SH-SY5Y (cell line): ENCODE measurements at regions not wholly inside any gene's neighbourhood (a gene's known extent, or its start where the extent isn't known, plus 50 kb on each side); places are given as distances from the start of the nearest gene placed in this dataset.
A peak's percentile ranks its signal among the peaks of the same experiment; 100 is the strongest.

ENCODE experiments used
- GATA2 ChIP-seq: IDR thresholded peaks from 2 replicates; pipeline ENCODE4 v1.6.1; 2011; ENCODE audit warnings: mild to moderate bottlenecking, low read depth, low read length
- GATA3 ChIP-seq: IDR thresholded peaks from 2 replicates; pipeline ENCODE4 v1.6.1; 2011; ENCODE audit warnings: low read depth, mild to moderate bottlenecking, low read length, moderate library complexity

DNA sequence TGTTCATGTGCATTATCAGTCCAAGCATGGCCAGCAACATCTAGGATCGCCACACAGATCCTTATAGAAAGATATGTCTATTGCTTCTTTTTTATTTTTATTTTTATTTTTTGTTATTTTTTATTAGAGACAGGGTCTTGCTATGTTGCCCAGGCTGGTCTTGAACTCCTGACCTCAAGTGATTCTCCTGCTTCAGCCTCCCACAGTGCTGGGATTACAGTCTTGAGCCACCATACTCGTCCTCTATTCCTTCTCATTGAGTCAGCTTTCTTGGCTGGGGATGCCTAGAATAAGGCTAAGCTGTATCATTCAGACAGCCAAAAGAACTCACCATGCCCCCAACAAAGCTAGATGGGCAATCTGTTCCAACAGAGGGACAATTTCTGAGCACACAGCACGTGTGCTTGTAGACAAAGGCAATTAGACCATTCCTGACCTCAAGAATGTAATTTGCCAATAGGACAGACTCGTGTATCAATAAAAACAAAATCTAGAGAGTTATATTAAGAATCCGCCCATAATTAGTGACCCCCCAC is 264.0 kb upstream of the NEBL start:
- TF ChIP-seq GATA3 (no peak), GATA2 (no peak)

DNA sequence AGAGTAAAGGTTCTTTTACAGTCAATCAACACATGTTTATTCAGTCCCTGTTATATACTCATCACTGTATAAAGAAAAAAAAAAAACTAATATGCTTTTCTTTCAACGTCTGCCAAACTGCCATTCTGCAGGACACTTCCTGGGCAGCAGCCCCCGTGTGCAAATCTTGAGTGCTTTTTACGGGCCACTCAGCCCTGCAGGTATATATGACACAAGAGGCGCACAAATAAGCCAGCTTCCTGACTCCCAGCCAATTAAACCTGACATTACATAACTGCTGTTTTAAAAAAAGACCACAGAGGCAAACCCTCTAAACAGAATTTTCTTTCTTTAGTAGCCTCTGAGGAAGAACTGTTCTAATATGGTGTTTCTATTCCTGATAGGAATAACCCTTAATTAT is 263.0 kb upstream of the NEBL start:
- no peak for TF ChIP-seq GATA3

DNA sequence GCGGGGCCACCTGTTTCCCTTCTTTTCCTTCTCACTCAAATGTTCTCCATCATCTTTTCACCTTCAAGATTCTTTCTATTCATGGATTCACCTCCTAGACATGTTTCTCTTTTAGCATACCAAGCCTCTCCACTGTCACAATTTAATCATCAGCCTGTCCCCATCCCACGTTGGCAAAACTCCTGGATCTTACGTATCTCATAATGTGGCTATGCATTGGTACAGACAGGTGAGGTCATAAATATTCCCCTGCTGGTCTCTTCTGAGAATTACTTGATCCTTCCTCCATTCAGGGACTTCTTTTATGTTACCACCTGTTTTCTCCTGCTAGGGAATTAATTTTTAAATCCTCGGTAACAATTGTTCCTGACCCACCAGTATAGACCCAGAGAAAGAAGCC is 262.6 kb upstream of the NEBL start:
- TF ChIP-seq GATA2 (no peak), GATA3 (no peak)

DNA sequence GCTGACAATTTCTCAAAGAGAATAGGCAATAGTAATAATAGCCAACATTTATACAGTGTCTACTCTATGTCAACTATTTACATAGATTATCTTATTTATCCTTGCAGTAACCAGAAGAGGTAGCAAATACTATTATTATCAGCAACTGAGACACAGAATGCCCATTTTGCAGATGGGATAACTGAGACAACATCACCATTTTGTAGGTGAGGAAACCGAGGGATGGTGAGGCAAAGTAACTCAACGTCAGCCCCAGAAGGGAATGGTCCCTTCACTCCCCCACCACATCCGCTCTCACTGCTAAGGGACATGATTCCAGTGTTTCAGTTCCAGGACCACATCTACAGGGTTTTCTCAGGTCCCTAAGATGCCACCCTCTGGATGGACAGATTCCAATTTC is 261.2 kb upstream of the NEBL start:
- TF ChIP-seq GATA2, result no peak
- TF ChIP-seq GATA3, result no peak

DNA sequence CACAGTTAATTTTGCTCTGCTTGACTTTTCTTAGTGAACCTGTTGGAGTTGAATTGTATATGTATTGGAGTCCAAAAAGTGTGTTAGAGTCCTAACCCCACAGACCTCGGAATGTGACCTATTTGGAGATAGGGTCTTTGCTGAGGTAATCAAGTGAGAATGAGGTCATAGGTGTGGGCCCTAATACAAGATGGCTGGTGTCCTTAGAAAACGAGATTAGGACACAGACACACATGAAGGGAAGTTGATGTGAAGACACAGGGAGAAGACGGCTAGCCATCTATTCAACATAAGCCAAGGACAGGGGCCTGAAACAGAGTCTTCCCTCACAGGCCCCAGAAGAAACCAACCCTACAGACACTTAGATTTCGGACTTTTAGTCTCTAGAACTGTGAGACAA is 260.6 kb upstream of the NEBL start:
- TF ChIP-seq GATA2 (no peak), GATA3 (no peak)

DNA sequence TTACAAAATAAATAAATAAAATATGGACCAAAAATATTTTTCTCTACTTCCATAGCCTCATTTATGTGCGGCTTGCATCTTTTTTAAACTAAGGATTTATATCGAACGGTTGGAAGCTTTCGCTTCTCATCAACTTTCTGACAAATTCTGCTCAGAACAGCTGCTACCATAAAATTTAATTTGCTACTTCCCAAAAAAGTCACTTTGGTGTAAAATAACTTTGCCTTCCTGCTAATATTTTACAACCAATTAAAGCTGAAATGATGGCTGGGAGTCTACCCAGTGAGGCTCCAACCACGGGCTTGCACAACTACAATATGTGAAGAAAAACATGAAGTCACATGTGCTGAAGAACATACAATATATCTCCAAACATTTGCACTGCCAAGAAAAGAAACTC is 253.1 kb upstream of the NEBL start:
- TF ChIP-seq GATA2, result no peak
- TF ChIP-seq GATA3, result no peak

DNA sequence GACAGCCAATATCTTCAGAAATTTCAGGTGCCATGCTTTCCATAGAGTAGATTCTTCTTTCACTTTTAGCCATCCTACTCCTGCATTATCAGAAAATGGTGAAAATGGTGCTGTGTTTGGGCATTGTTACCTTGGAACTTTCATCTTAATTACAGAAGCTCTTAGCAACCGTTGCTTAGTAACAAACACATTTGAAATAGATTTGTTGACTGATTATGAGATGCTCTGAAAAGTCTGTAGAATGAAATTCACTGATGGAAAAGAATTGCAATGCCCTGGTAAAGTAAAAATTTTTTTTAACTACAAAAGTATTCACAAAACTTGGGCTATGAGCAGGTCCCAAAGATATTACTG is 249.3 kb upstream of the NEBL start:
- peak; percentile 11; the same call in 1 of the 2 replicates for TF ChIP-seq GATA2
- peak; percentile 48; the same call in 1 of the 2 replicates for TF ChIP-seq GATA3

DNA sequence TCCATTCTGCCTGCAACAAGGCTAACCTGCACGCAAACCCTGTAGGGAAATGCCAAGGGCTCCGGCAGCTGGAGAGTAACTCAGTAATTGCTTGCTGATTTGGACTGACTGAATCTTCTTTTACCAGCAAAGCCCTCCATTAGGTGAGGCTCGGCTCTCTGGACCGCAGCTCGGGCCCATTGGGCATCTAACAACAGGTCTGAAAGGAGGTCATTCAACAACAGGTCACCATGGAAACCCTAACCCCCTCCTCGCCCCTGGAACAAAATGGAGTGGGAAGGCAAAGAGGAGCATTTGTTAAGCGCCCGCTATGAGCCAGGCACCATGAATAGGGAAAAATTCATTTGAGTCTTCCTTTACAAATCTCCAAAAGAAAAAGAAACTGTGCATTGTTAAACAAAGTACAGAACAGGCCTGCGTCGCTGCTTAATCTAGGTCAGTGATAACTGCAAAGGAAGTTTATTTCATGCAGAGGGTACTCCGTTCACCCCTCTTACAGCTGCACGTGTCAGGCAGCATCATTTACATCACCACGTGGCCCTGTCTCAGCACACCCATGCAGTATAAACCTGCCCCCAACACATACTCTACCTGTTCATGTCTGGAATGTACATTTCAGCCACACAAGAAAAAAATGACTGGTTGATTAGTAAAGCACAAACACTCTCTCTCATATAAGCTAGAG is 248.8 kb upstream of the NEBL start:
- TF ChIP-seq GATA3 (no peak), GATA2 (no peak)

DNA sequence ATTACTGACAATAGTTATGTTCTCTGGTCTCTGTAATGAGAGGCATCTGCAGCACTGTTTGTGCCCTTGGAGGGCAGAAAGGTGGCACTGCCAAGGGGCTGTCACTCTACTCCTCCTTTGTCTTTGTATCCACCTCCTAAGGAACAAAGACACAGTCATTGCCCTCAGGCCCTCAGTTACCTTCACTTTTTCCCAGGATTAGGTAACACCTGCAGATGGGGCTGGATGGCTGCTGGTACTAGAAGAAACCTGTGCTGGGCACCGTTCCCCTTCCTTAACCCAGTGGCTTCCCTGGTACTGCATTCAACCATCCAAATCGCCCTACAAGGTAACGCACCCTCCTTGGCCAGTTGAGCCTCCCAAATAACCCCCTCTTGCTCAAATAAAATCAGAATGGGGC is 246.9 kb upstream of the NEBL start:
- TF ChIP-seq GATA2, result no peak
- TF ChIP-seq GATA3, result no peak

DNA sequence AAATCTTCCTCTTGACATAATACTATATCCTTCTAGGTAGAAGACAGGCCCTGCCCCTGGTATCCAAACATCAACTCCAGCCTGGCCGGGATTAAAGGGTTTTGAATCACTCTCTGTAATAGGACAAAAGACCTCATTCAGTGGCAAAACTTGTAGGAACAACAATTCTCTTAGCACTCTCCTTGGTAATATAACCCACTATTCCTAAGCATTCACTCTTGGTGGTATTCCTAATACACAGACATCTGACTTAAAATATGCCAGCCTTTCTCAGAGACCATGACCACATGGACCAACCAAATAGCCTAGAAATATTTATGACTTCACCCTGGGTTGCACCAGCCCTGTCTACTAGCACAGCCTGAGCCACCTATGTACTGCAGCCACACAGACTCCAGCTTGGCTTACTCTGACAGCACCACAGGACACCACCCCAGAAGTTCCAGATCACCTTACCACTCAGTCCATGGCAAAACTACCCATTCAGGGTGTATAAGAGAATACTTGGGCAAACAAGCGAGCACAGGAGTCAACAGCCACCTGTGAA is 244.9 kb upstream of the NEBL start:
- TF ChIP-seq GATA2 (no peak), GATA3 (no peak)

DNA sequence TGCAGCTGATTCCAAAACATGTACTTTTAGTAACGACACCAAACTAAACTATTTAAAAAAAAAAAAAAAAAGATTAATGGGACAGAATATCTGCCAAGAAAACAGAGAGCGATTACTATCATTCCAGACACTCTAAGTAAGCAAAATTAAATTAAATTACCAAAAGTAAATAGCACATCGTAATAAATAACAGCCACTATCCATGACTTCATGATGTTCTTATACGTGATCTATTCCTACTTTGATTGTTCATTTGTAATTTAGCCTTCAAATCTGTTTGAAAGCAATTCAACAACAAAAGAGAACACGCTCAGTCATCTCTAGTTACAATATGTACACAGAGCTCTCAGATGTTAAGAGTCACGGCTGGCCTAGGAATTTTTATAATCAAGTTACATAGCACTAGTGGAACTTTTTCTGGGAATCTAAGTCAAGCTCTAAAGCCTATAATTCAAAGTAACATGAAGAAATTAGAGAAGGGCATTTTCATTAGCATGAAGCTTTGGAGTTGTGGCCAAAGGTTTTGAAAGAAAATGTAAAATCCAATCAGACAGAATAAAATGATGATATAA is 241.7 kb upstream of the NEBL start:
- TF ChIP-seq GATA3, result no peak
- no peak for TF ChIP-seq GATA2

DNA sequence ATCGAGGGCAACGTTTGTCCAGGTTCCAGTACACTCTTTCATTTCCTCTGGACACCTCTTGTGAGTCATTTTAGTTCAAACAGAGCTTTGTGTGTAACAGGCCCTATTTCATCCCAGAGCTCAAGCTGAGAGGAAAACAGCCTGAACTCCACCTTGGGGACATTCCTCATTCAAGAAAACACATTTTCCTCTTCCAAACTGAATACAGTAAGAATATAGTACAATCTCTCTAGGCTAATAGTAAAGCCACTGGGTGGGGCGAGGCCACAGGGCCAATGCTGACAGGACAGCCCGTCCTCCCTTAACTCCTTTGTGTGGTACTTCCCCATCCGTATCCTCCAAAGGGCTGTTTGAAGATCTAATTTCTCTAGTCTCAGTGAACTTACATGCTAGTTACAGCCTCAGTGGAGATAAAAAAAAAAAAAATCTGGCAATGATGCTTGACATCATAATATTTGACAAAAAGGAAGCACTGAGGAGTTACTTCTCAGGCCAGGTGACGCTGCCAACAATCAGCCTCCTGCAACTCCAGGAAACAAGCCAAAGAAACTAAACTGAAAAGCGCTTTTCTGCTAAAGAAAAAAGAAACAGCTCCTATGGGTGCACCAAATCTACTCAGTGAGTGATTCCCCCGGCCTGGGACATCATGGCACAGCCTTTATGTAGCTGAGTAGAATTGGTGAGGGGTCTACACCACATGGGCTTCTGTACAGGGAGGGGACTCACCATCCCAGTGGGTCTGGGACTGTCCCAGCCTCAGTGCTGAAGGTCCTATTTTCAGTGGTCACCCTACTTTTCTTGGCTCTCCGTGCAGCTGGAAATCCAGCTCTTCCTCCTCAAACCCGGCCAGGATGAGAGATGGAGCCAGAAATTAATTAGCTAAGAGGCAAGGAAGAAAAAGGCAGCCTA is 238.2 kb upstream of the NEBL start:
- TF ChIP-seq GATA2 (no peak), GATA3 (no peak)

DNA sequence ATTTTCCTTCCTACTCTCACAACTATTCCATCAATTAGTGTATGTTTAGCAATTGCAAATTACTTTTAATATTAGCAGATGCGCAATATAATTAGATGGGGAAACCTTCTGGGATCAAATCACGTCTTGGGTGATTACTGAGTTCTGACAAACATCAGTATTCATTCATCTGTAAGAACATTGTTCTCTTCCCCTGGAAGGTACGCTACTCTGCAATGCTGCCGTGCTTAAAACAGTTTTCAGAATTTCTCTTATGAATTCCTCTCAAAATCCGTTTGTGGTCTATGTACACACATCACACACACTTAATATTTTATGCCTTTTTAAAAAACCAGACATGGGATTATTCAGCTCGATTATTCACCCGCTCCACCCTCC is 237.5 kb upstream of the NEBL start:
- no peak for TF ChIP-seq GATA3
- TF ChIP-seq GATA2, result no peak

DNA sequence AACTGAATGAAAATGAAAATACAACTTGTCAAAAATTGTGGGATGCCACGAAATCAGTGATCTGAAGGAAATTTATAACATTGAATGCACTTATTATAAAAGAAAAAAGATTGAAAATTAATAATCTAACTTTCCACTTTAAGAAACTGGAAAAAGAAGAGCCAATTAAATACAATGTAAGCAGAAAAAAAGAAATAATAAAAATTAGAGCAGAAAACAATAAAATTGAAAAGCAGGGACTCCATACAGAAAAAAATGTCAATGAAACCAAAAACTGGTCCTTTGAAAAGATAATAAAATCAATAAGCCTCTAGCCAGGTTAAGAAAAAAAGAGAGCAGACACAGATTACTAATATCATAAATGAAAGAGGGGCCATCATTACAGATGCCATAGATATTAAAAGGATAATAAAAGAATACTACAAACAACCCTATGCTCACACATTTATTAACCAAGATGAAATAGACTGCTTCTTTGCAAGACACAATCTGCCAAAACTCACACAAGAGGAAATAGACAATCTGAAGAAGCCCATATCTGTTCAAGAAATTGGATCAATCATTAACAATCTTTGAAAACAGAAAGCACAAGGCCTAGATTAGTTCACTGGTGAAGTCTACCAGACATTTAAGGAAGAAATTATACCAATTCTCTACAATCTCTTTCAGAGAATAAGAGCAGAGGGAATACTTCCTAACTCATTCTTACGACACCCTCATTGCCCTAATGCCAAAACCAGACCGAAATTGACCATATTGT is 233.8 kb upstream of the NEBL start:
- no peak for TF ChIP-seq GATA3
- no peak for TF ChIP-seq GATA2
